Liver (tissue), 8 donors: ENCODE measurements at regions not wholly inside any gene's neighbourhood (a gene's known extent, or its start where the extent isn't known, plus 50 kb on each side); places are given as distances from the start of the nearest gene placed in this dataset.

ENCODE experiments used
- DNase-seq: peaks from one replicate; pipeline ENCODE4 v3.0.0-alpha.2; 2017; ENCODE audit warnings: low spot score
- H3K27ac ChIP-seq, 2 donors: one replicate each; pipeline ENCODE4 v1.7.0; 2013; ENCODE audit warnings: inconsistent platforms in 2 of 2, low read length in 2 of 2, control low read depth in 1 of 2, low read depth in 1 of 2, mild to moderate bottlenecking in 1 of 2
- H3K27me3 ChIP-seq, 4 donors: one replicate each; pipeline versions ENCODE4 v1.6.1 to v1.7.0; 2013; ENCODE audit warnings: low read length in 3 of 4, inconsistent platforms in 1 of 4, mild to moderate bottlenecking in 1 of 4, moderate library complexity in 1 of 4; ENCODE audit not compliant: control insufficient read depth in 4 of 4, insufficient read depth in 4 of 4
- H3K36me3 ChIP-seq, 4 donors: one replicate each; pipeline versions ENCODE4 v1.6.1 to v1.7.0; 2013; ENCODE audit warnings: low read length in 3 of 4, mild to moderate bottlenecking in 3 of 4, low read depth in 1 of 4, moderate library complexity in 1 of 4; ENCODE audit not compliant: control insufficient read depth in 4 of 4, insufficient read depth in 3 of 4
- H3K4me1 ChIP-seq, 4 donors: one replicate each; pipeline versions ENCODE4 v1.6.1 to v1.7.0; 2013; ENCODE audit warnings: low read length in 3 of 4, mild to moderate bottlenecking in 3 of 4, moderate library complexity in 1 of 4; ENCODE audit not compliant: control insufficient read depth in 4 of 4, insufficient read depth in 4 of 4
- H3K4me3 ChIP-seq, 3 donors: one replicate each; pipeline versions ENCODE4 v1.6.1 to v1.7.0; 2013; ENCODE audit warnings: low read length in 3 of 3, control low read depth in 1 of 3, low read depth in 1 of 3, mild to moderate bottlenecking in 1 of 3
- H3K9ac ChIP-seq, 2 donors: one replicate each; pipeline ENCODE4 v1.7.0; 2013; ENCODE audit warnings: low read length in 2 of 2, mild to moderate bottlenecking in 2 of 2, moderate library complexity in 2 of 2, control low read depth in 1 of 2, low read depth in 1 of 2
- H3K9me3 ChIP-seq, 4 donors: one replicate each; pipeline versions ENCODE4 v1.6.1 to v1.7.0; 2013; ENCODE audit warnings: low read length in 3 of 4; ENCODE audit not compliant: control insufficient read depth in 4 of 4
- CTCF ChIP-seq: fragments of 150-350 bp; IDR thresholded peaks from 2 replicates; pipeline ENCODE4 v1.5.1; 2017; ENCODE audit warnings: improper control_type of control experiment, low read depth, low read length; ENCODE audit not compliant: missing input control
- FOXA1 ChIP-seq: IDR thresholded peaks from 2 replicates; pipeline ENCODE4 v1.6.1; 2016; ENCODE audit warnings: antibody characterized with exemption
- GABPA ChIP-seq, 2 donors: IDR thresholded peaks in 1 of 2; conservative IDR thresholded peaks in 1 of 2; 2 replicates each; pipeline ENCODE4 v1.6.1; 2016; ENCODE audit warnings: antibody characterized with exemption in 2 of 2, mild to moderate bottlenecking in 1 of 2, moderate library complexity in 1 of 2
- HNF4A ChIP-seq, 2 donors: conservative IDR thresholded peaks; 2 replicates each; pipeline ENCODE4 v1.6.1; 2016; ENCODE audit warnings: antibody characterized with exemption in 2 of 2, mild to moderate bottlenecking in 2 of 2
- RAD21 ChIP-seq, 2 donors: IDR thresholded peaks; 2 replicates each; pipeline ENCODE4 v1.6.1; 2016; ENCODE audit warnings: antibody characterized with exemption in 2 of 2, mild to moderate bottlenecking in 2 of 2
- RXRA ChIP-seq, 2 donors: IDR thresholded peaks; 2 replicates each; pipeline ENCODE4 v1.6.1; 2017 to 2018; ENCODE audit warnings: antibody characterized with exemption in 2 of 2, mild to moderate bottlenecking in 1 of 2
- WGBS: extraction: QIAGEN DNeasy Blood & Tissue Kit; methylation state at CpG from one replicate; pipeline ENCODE4 v1.1.7; 2013; 5-methylcytosine and 5-hydroxymethylcytosine counted together
- donor health status: healthy.
- donor health status: healthy.
- donor health status: healthy.
- donor health status: healthy.
- donor health status: healthy.

- H3K9me3 ChIP-seq: no peaks in the 10 kb centered on the region
- no peak overlapping the region for H3K4me3 ChIP-seq
- WGBS: 46% methylated on average over 9 of the region's 9 CpGs
- H3K27ac ChIP-seq: no peak overlapping the region
- H3K4me1 ChIP-seq: no peaks in the 10 kb centered on the region
- H3K9ac ChIP-seq: no peak overlapping the region
- no peaks in the 10 kb centered on the region for H3K27me3 ChIP-seq
- H3K36me3 ChIP-seq: no peaks in the 10 kb centered on the region
- DNase-seq: peak; percentile 42
- TF ChIP-seq CTCF (peak; percentile 68), RXRA (IDR thresholded peaks at IDR 0.05) (no peak), RAD21 (IDR thresholded peaks at IDR 0.05) (peak; percentile 87 to 88)
These were observed 126.7 kb downstream of the UNC5CL start for GRCh38 chr6:40912158-40912946.

DNA sequence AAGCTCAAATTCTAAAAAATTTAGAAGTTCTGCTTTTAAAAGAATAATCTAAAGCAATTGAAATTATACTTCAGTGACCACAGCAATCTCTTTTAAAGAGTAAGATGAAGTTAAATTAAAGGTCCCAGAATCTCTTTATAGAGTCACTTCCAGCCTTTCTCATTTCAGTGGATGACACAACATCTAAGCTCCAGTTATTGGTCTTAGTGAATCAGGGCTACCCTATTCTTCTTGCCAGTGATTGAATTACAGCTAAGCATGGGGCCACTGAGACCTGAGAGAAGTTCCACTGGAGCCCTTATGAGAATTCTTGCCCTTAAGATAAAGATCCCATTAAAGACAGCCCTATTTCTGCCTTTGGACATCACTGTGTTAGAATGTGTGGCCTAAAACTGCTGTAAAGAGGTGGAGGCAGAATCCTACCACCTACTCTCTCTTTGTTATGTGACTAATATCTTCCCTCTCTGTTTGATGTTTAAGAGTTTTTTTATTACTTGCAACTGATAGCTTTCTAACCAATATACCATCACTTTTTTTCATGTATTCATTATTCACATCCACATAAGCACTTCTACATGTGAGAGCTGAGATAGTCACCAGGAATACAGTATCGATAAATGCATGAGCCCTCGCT lies 128.6 kb downstream of the UNC5CL start:
- no peaks in the 10 kb centered on the region for H3K36me3 ChIP-seq
- TF ChIP-seq HNF4A (conservative IDR thresholded peaks at IDR 0.05) (no peak), RAD21 (IDR thresholded peaks at IDR 0.05) (no peak), GABPA (IDR thresholded peaks at IDR 0.05 in 1 of 2, conservative IDR thresholded peaks at IDR 0.05 in 1 of 2) (no peak), RXRA (IDR thresholded peaks at IDR 0.05) (no peak)
- H3K4me3 ChIP-seq: no peak overlapping the region
- no peak overlapping the region for H3K27ac ChIP-seq
- no peak overlapping the region for H3K9ac ChIP-seq
- WGBS: 97% methylated on average over 2 of the region's 2 CpGs
- DNase-seq: no peak
- no peaks in the 10 kb centered on the region for H3K9me3 ChIP-seq
- no peaks in the 10 kb centered on the region for H3K4me1 ChIP-seq
- H3K27me3 ChIP-seq: no peaks in the 10 kb centered on the region

DNA sequence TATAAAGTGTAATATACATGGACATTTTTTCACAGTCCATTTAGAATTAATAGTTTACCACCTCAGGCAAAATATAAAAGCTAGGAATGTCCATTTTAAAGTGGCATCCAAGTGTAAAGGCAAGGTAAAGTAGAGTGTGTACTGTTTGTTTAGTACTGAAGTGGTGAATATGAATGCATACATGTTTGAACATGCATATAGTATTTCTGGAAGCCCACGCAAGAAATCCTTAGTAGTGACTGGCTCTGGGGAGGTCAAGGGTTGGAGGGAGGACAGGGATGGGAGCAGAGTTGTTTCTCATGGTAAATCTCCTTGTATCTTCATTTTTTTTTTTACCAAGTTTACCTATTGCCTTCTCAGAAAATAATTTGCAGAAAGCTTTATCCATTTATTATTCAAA lies 129.2 kb downstream of the UNC5CL start:
- no peaks in the 10 kb centered on the region for H3K4me1 ChIP-seq
- no peaks in the 10 kb centered on the region for H3K27me3 ChIP-seq
- H3K36me3 ChIP-seq: no peaks in the 10 kb centered on the region
- H3K27ac ChIP-seq: no peak overlapping the region
- H3K4me3 ChIP-seq: no peak overlapping the region
- 86% methylated on average over 1 of the region's 1 CpG for WGBS
- no peak overlapping the region for H3K9ac ChIP-seq
- no peak for DNase-seq
- TF ChIP-seq GABPA (IDR thresholded peaks at IDR 0.05 in 1 of 2, conservative IDR thresholded peaks at IDR 0.05 in 1 of 2): no peak
- TF ChIP-seq CTCF: no peak
- TF ChIP-seq FOXA1: no peak
- H3K9me3 ChIP-seq: no peaks in the 10 kb centered on the region
